Fibroblast of pulmonary artery (primary cell): ENCODE measurements at regions not wholly inside any gene's neighbourhood (a gene's known extent, or its start where the extent isn't known, plus 50 kb on each side); places are given as distances from the start of the nearest gene placed in this dataset.

ENCODE experiments used
- DNase-seq: peaks from one replicate; pipeline ENCODE4 v3.0.0-alpha.2; 2010; ENCODE audit warnings: low read depth
- H3K4me3 ChIP-seq: replicated peaks from 2 replicates; pipeline ENCODE4 v1.5.1; 2011; ENCODE audit warnings: low read depth, mild to moderate bottlenecking, control low read depth, low read length, moderate library complexity
- CTCF ChIP-seq: IDR thresholded peaks from 2 replicates; pipeline ENCODE4 v1.5.1; 2011; ENCODE audit warnings: mild to moderate bottlenecking, control low read depth, low read length, inconsistent platforms; ENCODE audit errors: missing control alignments

- DNase-seq, result peak; percentile 61
- no peak for TF ChIP-seq CTCF
- no peak overlapping the region for H3K4me3 ChIP-seq
These were observed 114.4 kb upstream of the COL21A1 start for GRCh38 chr6:56361812-56362211.

DNA sequence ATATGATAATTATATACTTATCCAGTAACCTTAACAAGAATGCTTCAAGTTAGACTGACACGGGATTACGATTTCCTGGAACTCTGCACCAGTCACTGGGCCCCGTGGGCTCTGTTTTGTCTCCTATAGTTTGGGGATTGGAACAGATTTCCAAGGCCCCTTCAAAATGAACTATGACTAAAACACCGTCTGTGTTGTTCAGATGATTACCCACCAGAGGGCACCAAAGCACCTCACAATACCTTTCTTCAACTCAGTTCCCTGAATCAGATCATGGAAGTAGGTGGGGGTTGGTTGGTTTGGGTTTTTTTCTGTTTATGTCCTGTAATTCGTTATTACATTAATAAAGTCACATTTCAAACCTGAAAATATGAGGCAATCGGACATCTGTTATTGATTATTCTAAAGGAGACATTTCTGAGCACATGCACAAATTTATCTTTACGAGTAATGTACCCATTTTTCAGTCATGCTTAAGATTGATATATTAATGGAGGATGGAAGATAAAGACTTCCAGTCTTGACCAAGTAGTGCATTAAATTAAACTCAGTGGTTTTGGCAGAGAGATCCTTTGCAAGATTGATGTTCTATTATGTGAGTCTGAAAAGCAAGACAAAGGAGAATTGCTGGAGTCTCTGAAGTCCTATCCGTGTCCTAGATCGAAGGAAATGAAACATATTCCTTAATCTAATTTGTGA lies 112.0 kb upstream of the COL21A1 start:
- peak; percentile 89 for DNase-seq
- peak; percentile 68 for TF ChIP-seq CTCF
- no peak overlapping the region for H3K4me3 ChIP-seq

DNA sequence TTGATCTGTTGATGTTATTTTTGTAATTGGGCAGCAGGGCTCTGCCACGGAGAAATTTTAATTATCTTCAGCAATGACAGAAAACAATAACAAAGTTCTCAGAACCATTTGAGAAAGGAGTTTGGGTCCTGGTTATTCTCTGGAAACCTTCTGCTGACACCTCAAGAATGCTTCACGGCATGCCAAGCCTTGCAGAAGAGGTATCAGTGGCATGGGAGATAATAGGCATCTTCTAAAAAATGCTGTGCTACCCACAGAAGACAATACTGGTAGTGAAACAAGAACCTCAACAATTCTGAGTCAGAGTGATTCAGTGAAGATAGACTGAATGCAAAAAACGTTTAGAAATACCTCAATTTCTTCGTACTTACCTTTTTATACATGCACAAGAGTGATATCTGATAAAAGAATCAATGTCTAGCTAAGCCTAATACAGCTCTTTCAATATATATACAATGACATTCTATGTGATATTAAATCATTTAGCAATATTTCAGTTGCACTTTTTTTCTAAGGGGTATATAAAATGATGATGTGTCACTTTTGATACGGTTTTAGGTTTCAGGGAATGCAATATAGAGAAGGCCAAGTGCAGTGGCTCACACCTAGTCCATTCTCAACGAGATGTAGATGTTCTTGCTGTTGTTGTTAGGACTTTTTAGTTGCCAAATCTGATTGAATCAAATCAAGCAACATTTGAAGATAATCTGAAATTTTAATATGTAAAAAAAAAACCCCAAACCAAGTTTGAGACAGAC lies 110.4 kb upstream of the COL21A1 start:
- peak; percentile 42 for DNase-seq
- TF ChIP-seq CTCF, result no peak
- no peak overlapping the region for H3K4me3 ChIP-seq

DNA sequence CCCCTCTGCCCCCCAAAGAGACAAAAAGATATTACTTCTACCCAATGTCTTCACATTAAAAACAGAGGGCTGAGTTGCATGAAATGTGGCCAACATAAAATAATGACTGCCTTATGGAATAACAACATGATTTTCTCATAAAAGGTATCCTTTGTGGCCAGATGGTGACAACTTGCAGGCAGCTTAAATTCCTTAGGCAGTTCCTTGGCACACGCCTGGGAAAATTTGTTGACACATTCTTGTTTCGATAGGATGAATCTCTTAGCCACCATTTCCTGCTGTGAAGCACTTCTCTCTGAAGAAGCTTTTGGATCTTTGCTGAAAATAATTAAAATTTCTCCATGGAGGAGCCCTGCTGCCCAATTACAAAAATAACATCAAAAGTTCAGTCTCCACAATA lies 109.0 kb upstream of the COL21A1 start:
- DNase-seq, result peak; percentile 73
- H3K4me3 ChIP-seq, result no peak overlapping the region
- no peak for TF ChIP-seq CTCF

- no peak overlapping the region for H3K4me3 ChIP-seq
- TF ChIP-seq CTCF, result no peak
- DNase-seq, result no peak
These were observed 106.5 kb upstream of the COL21A1 start for GRCh38 chr6:56353860-56354259.

DNA sequence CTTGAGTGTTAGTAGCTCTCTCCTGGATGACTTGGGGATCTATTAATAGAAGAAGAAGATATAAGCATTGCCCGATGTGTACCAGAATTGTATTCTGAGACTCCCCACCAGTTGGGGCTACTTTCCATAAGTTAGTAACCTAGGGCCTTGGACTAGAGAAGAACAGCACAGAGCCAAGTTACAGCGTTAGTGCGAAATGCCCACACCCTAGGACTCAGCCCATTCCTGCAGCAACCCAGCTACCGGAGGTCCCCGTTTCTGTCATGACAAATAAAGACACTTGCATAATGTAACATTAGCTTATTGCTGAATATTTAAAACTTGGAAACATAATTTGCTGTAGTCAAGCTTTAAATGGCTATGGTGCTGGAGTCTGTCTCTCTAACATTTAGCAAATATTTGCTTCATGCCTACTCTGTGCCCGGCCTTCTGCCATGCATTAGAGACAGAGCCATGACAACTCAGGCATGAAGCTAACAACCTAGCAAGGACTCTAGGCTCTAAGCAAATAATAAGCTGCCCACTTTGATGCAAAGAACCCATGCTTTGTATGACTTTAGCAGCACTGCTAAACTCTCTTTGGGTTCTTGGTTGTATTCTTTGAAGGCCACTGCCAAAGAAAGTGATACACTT lies 103.4 kb upstream of the COL21A1 start:
- no peak for TF ChIP-seq CTCF
- DNase-seq, result no peak
- H3K4me3 ChIP-seq, result no peak overlapping the region
